Esophagus (tissue), 2 donors: ENCODE measurements at regions not wholly inside any gene's neighbourhood (a gene's known extent, or its start where the extent isn't known, plus 50 kb on each side); places are given as distances from the start of the nearest gene placed in this dataset.

Source experiments
- H3K27ac ChIP-seq, 2 donors: one replicate each; pipeline ENCODE4 v1.5.1; 2013; ENCODE audit warnings: low read depth in 2 of 2, mild to moderate bottlenecking in 2 of 2, inconsistent platforms in 1 of 2, low read length in 1 of 2, moderate library complexity in 1 of 2
- H3K27me3 ChIP-seq, 2 donors: one replicate each; pipeline ENCODE4 v1.6.1; 2013; ENCODE audit warnings: low read length in 2 of 2, control low read depth in 1 of 2, mild to moderate bottlenecking in 1 of 2; ENCODE audit not compliant: insufficient read depth in 2 of 2, control insufficient read depth in 1 of 2
- H3K36me3 ChIP-seq, 2 donors: one replicate each; pipeline ENCODE4 v1.6.1; 2013; ENCODE audit warnings: low read length in 1 of 2; ENCODE audit not compliant: control insufficient read depth in 2 of 2, insufficient read depth in 2 of 2
- H3K4me1 ChIP-seq, 2 donors: one replicate each; pipeline ENCODE4 v1.6.1; 2013; ENCODE audit warnings: low read length in 1 of 2; ENCODE audit not compliant: control insufficient read depth in 2 of 2, insufficient read depth in 2 of 2
- H3K4me3 ChIP-seq, 2 donors: one replicate each; pipeline ENCODE4 v1.5.1; 2013; ENCODE audit warnings: low read length in 2 of 2, mild to moderate bottlenecking in 2 of 2, low read depth in 1 of 2, moderate library complexity in 1 of 2
- H3K9me3 ChIP-seq, 2 donors: one replicate each; pipeline ENCODE4 v1.6.1; 2013; ENCODE audit warnings: mild to moderate bottlenecking in 2 of 2, low read depth in 1 of 2, low read length in 1 of 2, moderate library complexity in 1 of 2; ENCODE audit not compliant: control insufficient read depth in 2 of 2, insufficient read depth in 1 of 2
- WGBS, 2 donors: extraction: QIAGEN DNeasy Blood & Tissue Kit; methylation state at CpG; one replicate each; pipeline ENCODE4 v1.1.7; 2013; 5-methylcytosine and 5-hydroxymethylcytosine counted together
- donor health status: healthy with polysubstance abuse.
- donor health status: Bipolar disorder and iron deficiency.

GRCh38 chr16:60741810-60742209, 1294.4 kb downstream of the CDH8 start:
- WGBS, 2 donors = 64 to 84% methylated on average over 1 of the region's 1 CpG
- no peak overlapping the region for H3K4me3 ChIP-seq
- H3K4me1 ChIP-seq = no peaks in the 10 kb centered on the region
- no peaks in the 10 kb centered on the region for H3K27me3 ChIP-seq
- H3K9me3 ChIP-seq = no peaks in the 10 kb centered on the region
- H3K36me3 ChIP-seq = no peaks in the 10 kb centered on the region
- H3K27ac ChIP-seq = no peak overlapping the region

DNA sequence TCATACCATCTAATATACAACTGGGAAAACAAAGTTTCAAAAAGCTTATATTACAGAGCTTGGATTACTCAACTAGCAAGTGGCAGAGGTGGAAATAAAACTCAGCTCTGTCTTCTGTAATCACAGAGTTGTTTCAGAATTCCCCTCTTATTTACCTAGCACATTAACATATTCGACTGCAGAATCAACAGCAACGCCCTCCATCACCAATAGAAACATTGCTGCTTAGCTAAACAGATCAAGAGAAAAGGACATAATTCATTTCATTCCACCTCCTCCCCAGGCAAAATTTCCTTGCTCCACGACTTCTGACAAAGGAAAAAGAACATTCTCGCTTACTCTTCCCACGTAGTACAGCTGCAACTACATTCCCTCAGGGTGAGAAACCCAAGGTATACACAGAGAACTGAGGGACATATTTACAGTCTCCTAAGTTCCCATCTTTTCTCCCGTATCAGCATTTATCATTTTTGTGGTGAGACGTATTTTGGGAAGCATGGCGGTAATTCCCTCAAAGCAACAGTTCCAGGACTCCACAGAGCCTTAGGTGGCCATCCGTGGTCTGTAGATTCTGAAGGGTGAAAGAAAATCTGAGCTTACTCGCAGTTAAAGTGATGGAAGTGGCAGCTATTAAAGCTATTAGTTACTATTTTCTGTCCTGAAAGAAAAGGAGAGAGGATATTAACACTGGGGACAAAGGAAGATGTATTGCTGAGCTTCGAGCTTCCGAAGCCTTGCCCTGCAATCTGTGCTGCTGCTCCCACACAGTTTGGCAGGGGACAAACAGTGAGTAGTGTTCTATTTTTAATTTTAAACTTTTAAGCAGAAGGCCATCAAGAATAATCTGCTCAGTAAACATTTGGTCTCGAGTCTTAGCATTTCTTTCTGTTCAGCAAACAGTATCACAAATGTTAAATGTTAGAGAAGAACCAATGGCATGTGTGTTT, 1296.2 kb downstream of the CDH8 start:
- H3K4me3 ChIP-seq = no peak overlapping the region
- no peaks in the 10 kb centered on the region for H3K27me3 ChIP-seq
- 27 to 45% methylated on average over 13 of the region's 13 CpGs for WGBS, 2 donors
- H3K4me1 ChIP-seq = no peaks in the 10 kb centered on the region
- no peaks in the 10 kb centered on the region for H3K9me3 ChIP-seq
- no peaks in the 10 kb centered on the region for H3K36me3 ChIP-seq
- no peak overlapping the region for H3K27ac ChIP-seq

GRCh38 chr16:60731329-60732050, 1304.7 kb downstream of the CDH8 start:
- no peaks in the 10 kb centered on the region for H3K27me3 ChIP-seq
- H3K4me1 ChIP-seq = no peaks in the 10 kb centered on the region
- 52 to 58% methylated on average over 5 of the region's 5 CpGs for WGBS, 2 donors
- H3K36me3 ChIP-seq = no peaks in the 10 kb centered on the region
- H3K9me3 ChIP-seq = no peaks in the 10 kb centered on the region
- no peak overlapping the region for H3K4me3 ChIP-seq
- no peak overlapping the region for H3K27ac ChIP-seq

DNA sequence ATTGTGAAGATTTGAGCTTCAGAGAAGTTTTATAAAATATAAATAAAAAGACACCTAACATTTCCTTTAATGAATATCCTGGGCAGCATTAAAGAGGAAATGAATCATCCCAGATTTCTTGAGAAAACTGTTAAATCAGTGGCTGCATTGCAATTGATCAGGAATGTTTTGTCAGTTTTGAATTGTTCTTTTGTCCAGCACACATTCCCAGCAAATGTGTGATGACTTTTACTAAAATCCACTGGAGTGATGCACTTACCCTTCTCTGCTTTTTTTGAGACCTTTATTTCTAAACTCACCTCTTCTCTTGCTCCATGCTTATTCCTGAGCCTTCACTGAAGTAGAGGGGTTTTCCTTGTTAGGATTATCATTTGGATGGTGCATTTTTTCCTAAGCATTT, 1307.2 kb downstream of the CDH8 start:
- no peaks in the 10 kb centered on the region for H3K27me3 ChIP-seq
- H3K36me3 ChIP-seq = no peaks in the 10 kb centered on the region
- no peak overlapping the region for H3K27ac ChIP-seq
- H3K4me3 ChIP-seq = no peak overlapping the region
- no peaks in the 10 kb centered on the region for H3K4me1 ChIP-seq
- no peaks in the 10 kb centered on the region for H3K9me3 ChIP-seq

DNA sequence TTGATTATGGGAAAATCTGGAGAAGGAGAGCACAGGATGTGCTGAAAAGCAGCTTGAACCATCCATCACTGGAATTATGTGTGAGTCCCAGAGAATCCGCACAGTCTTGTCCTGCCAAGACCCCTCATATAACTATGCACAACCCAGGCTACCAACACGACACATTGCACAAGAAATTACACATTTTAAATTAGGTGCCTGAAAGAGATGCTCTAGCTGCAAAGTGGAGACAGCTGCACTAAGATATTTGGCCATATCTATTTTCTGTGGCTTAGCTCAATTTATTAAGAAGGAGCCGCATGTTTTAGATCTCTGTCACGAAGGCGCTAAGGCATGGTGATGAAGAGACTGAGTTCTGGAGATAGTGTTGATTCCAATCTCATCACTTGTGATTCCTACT, 1308.4 kb downstream of the CDH8 start:
- Histone ChIP-seq H3K27me3 (no peaks in the 10 kb centered on the region), H3K36me3 (no peaks in the 10 kb centered on the region), H3K9me3 (no peaks in the 10 kb centered on the region), H3K4me3 (no peak overlapping the region), H3K27ac (no peak overlapping the region), H3K4me1 (no peaks in the 10 kb centered on the region)
- 75 to 78% methylated on average over 5 of the region's 5 CpGs for WGBS, 2 donors

GRCh38 chr16:60720060-60720459, 1316.2 kb downstream of the CDH8 start:
- Histone ChIP-seq H3K27me3 (no peaks in the 10 kb centered on the region), H3K9me3 (peaks cover 0 to 2% of the 10 kb centered on the region in 2 donors), H3K27ac (no peak overlapping the region), H3K36me3 (no peaks in the 10 kb centered on the region), H3K4me1 (no peaks in the 10 kb centered on the region), H3K4me3 (no peak overlapping the region)
- WGBS, 2 donors = 80 to 93% methylated on average over 2 of the region's 2 CpGs

- no peak overlapping the region for H3K27ac ChIP-seq
- peaks cover 0 to 2% of the 10 kb centered on the region in 2 donors for H3K9me3 ChIP-seq
- no peak overlapping the region for H3K4me3 ChIP-seq
- no peaks in the 10 kb centered on the region for H3K36me3 ChIP-seq
- H3K27me3 ChIP-seq = no peaks in the 10 kb centered on the region
- WGBS, 2 donors = 76 to 78% methylated on average over 2 of the region's 2 CpGs
- H3K4me1 ChIP-seq = no peaks in the 10 kb centered on the region
Observed at GRCh38 chr16:60717808-60718207, 1318.4 kb downstream of the CDH8 start.

DNA sequence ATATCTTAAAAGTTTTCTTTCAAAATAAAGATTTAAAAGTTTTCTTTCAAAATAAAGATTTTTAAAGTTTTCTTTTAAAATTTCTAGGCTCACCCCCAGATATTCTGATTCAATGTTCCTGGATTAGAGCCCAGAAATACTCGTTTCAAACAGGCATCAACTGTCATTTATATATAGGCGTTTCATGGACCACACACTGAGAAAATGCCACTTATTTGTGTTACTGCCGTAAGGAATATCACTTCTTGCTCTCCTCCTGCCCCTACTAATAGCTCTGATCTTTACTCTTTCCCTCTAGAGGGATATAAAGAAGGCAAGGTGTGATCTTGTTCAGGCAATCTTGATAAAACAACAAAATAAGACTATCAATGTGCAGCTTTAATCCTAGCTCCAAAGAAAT, 1324.1 kb downstream of the CDH8 start:
- H3K27me3 ChIP-seq = no peaks in the 10 kb centered on the region
- H3K9me3 ChIP-seq = no peaks in the 10 kb centered on the region
- no peaks in the 10 kb centered on the region for H3K36me3 ChIP-seq
- WGBS, 2 donors = 22 to 24% methylated on average over 3 of the region's 3 CpGs
- no peaks in the 10 kb centered on the region for H3K4me1 ChIP-seq
- H3K27ac ChIP-seq = no peak overlapping the region
- no peak overlapping the region for H3K4me3 ChIP-seq

DNA sequence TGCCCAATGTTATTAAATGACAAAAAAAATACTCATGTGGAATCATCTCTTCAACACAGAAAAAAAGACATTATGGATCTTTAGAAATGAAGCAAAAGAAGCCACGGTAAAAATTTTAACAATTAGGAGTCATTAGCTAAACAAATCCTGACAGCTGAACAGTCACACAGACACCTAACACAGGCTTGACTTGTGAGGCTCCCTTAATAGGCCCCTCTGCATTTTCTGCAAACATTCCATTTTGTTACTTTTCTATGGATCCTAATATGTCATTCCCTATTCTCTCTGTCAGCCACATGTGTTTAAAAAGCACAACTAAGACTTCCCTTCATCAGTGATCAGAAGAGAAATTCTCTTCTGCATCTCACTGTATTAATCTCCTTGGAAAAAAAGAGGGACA, 1331.5 kb downstream of the CDH8 start:
- H3K9me3 ChIP-seq = no peaks in the 10 kb centered on the region
- 25 to 29% methylated on average over 1 of the region's 1 CpG for WGBS, 2 donors
- no peak overlapping the region for H3K4me3 ChIP-seq
- H3K4me1 ChIP-seq = no peaks in the 10 kb centered on the region
- H3K27ac ChIP-seq = no peak overlapping the region
- no peaks in the 10 kb centered on the region for H3K36me3 ChIP-seq
- no peaks in the 10 kb centered on the region for H3K27me3 ChIP-seq
